CD4-positive, alpha-beta T cell treated with Interleukin-2 at 100 ng/mL for 4 hours (primary cell): ENCODE measurements at regions not wholly inside any gene's neighbourhood (a gene's known extent, or its start where the extent isn't known, plus 50 kb on each side); places are given as distances from the start of the nearest gene placed in this dataset.
"Not testable (repeated sequence)": the region's sequence is repeated elsewhere in the genome, so short reads cannot be mapped to it uniquely, and the experiment has no call there.

Experiments used
- DNase-seq: peaks from one replicate; pipeline ENCODE4 v3.0.0-alpha.2; 2020; ENCODE audit warnings: low spot score

- no peak for DNase-seq
Measured at GRCh38 chr3:193124861-193125260, 116.2 kb upstream of the PLAAT1 start.

GRCh38 chr3:193129607-193130006 is 111.4 kb upstream of the PLAAT1 start:
- no peak for DNase-seq

- DNase-seq: no peak
Measured at GRCh38 chr3:193130576-193130975, 110.4 kb upstream of the PLAAT1 start.

GRCh38 chr3:193132241-193132640 is 108.8 kb upstream of the PLAAT1 start:
- no peak for DNase-seq

GRCh38 chr3:193132964-193133363 is 108.1 kb upstream of the PLAAT1 start:
- DNase-seq: no peak

GRCh38 chr3:193134856-193135255 is 106.2 kb upstream of the PLAAT1 start:
- DNase-seq: no peak

- DNase-seq: no peak
Measured at GRCh38 chr3:193140381-193140780, 100.6 kb upstream of the PLAAT1 start.

GRCh38 chr3:193145248-193145647 is 95.8 kb upstream of the PLAAT1 start:
- no peak for DNase-seq

- DNase-seq: no peak
Measured at GRCh38 chr3:193148688-193149473, 92.1 kb upstream of the PLAAT1 start.

- DNase-seq: no peak
Measured at GRCh38 chr3:193149998-193150397, 91.0 kb upstream of the PLAAT1 start.

- not testable (repeated sequence) for DNase-seq
Measured at GRCh38 chr3:193155044-193155781, 85.8 kb upstream of the PLAAT1 start.

- no peak for DNase-seq
Measured at GRCh38 chr3:193157051-193157450, 84.0 kb upstream of the PLAAT1 start.

- DNase-seq: no peak
Measured at GRCh38 chr3:193165431-193166120, 75.4 kb upstream of the PLAAT1 start.

- DNase-seq: no peak
Measured at GRCh38 chr3:193168931-193169330, 72.1 kb upstream of the PLAAT1 start.

- no peak for DNase-seq
Measured at GRCh38 chr3:193174140-193174539, 66.9 kb upstream of the PLAAT1 start.

GRCh38 chr3:193179332-193180012 is 61.5 kb upstream of the PLAAT1 start:
- not testable (repeated sequence) for DNase-seq

GRCh38 chr3:193187070-193187722 is 53.8 kb upstream of the PLAAT1 start:
- DNase-seq: no peak

- DNase-seq: no peak
Measured at GRCh38 chr3:193190146-193190786, 50.8 kb upstream of the PLAAT1 start.
